ENCODE measurements at regions not wholly inside any gene's neighbourhood (a gene's known extent, or its start where the extent isn't known, plus 50 kb on each side); places are given as distances from the start of the nearest gene placed in this dataset.

DNA sequence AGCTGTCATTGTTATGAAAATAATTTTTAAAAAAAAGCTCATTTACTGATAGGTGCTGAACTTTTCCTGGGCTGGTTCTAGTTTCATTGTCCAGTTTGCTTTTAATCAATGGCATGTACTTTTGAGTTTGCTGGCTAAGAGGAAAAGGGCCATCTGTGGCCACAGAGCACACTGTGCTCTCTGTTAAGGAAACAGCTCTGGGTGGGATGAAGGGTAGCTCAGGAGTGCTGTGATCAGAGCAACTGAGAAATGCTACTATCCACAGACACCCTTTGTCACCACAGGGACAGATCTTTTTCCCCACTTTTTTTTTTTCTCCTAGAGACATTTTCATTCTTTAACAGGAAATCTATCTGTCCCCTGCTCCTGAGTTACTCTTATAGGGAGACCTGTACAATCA, 387.1 kb upstream of the PRICKLE1 start:
- no peak for TF ChIP-seq CTCF (conservative IDR thresholded peaks at IDR 0.05; ENCODE audit: low read length)
- no peak for TF ChIP-seq EZH2phosphoT487 (IDR thresholded peaks at IDR 0.05; ENCODE audit: borderline replicate concordance)
